Liver (tissue), 3 donors: ENCODE measurements at regions not wholly inside any gene's neighbourhood (a gene's known extent, or its start where the extent isn't known, plus 50 kb on each side); places are given as distances from the start of the nearest gene placed in this dataset.

Experiments used
- CTCF ChIP-seq: fragments of 150-350 bp; IDR thresholded peaks from 2 replicates; pipeline ENCODE4 v1.5.1; 2017; ENCODE audit warnings: improper control_type of control experiment, low read depth, low read length; ENCODE audit not compliant: missing input control
- GABPA ChIP-seq, 2 donors: IDR thresholded peaks in 1 of 2; conservative IDR thresholded peaks in 1 of 2; 2 replicates each; pipeline ENCODE4 v1.6.1; 2016; ENCODE audit warnings: antibody characterized with exemption in 2 of 2, mild to moderate bottlenecking in 1 of 2, moderate library complexity in 1 of 2
- HNF4G ChIP-seq: IDR thresholded peaks from 2 replicates; pipeline ENCODE4 v1.6.1; 2016; ENCODE audit warnings: antibody characterized with exemption
- JUND ChIP-seq, 2 donors: IDR thresholded peaks; 2 replicates each; pipeline ENCODE4 v1.6.1; 2016; ENCODE audit warnings: antibody characterized with exemption in 2 of 2
- SP1 ChIP-seq: IDR thresholded peaks from 2 replicates; pipeline ENCODE4 v1.6.1; 2018; ENCODE audit warnings: antibody characterized with exemption, mild to moderate bottlenecking
- TAF1 ChIP-seq: conservative IDR thresholded peaks from 2 replicates; pipeline ENCODE4 v1.6.1; 2016; ENCODE audit warnings: antibody characterized with exemption, mild to moderate bottlenecking
- YY1 ChIP-seq: IDR thresholded peaks from 2 replicates; pipeline ENCODE4 v1.6.1; 2016; ENCODE audit warnings: antibody characterized with exemption, mild to moderate bottlenecking
- ZBTB33 ChIP-seq: IDR thresholded peaks from 2 replicates; pipeline ENCODE4 v1.6.1; 2016; ENCODE audit warnings: antibody characterized with exemption
- donor health status: healthy.
- donor health status: healthy.

- TF ChIP-seq JUND (IDR thresholded peaks at IDR 0.05), result no peak
- TF ChIP-seq CTCF, result no peak
- TF ChIP-seq YY1, result no peak
- no peak for TF ChIP-seq GABPA (IDR thresholded peaks at IDR 0.05 in 1 of 2, conservative IDR thresholded peaks at IDR 0.05 in 1 of 2)
- TF ChIP-seq SP1, result no peak
- no peak for TF ChIP-seq HNF4G
- TF ChIP-seq TAF1, result no peak
- TF ChIP-seq ZBTB33, result no peak
These were observed 126.4 kb downstream of the SALL1 start for GRCh38 chr16:51024703-51025102.
